RCC 7860 (cell line): ENCODE measurements at regions not wholly inside any gene's neighbourhood (a gene's known extent, or its start where the extent isn't known, plus 50 kb on each side); places are given as distances from the start of the nearest gene placed in this dataset.

Source experiments
- DNase-seq: peaks from one replicate; pipeline ENCODE4 v3.0.0-alpha.2; 2015; ENCODE audit warnings: low spot score
- FAIRE-seq: peaks from 2 replicates; lab custom pipeline; 2012; peaks lifted over from hg19 to GRCh38; lab: Jason Lieb, UNC

DNA sequence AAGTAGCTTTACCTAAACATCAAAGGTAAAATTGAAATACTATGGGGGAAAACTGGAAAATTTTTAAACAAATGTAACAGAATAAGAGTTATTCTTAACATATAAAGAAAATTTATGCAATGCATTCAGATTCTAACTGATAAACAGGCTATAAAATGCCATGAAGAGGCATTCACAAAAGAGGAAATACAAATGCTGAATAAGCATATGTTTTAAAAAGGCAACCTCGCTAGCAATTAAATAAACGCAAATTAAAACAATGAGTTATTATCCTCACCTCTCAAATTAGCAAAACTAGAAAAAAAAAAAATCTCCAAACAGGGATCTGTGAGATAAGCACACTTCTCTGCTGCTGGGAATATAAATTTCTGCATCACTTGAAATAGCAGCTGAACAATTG, 63.2 kb upstream of the BRINP1 start:
- FAIRE-seq (no peak), DNase-seq (no peak)

DNA sequence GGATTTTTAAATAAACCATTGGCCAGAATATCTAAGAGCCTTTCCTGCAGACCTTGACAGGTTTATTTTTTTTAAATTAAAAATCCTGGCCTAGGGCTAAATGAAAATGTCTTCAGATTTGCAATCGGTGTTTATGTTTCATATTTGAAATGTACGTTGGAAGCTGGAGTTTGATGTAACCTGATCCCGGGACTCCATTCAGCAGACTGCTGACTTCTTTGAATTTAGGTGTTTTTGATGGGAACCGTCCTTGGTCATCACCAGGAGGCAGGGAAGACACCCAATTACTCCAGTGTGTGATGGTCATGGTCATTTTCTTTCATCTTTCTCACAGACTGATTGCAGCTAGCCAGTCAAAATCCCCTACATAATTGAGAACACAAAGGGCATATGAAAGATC, 60.1 kb upstream of the BRINP1 start:
- DNase-seq (no peak), FAIRE-seq (no peak)

DNA sequence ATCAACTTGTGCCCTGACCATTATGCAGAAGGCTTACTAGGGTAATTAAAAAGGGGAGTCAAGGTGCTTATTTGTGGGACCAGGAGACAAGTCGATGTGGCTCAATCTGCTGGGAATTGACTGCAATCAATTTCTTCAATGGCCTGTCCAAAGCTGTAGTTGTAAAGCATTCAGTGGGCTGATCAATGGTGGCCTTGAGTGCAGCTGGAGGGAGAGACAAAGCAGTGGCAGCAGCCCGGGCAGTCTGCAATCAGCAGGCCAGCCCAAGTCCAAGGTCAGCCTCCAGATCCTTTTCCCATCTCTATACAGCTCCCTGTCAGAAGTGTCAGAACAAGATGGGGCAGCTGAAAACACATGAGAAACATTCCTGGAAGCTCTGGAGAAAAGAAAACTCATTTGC, 51.0 kb upstream of the BRINP1 start:
- FAIRE-seq (no peak), DNase-seq (no peak)
